ENCODE measurements at regions not wholly inside any gene's neighbourhood (a gene's known extent, or its start where the extent isn't known, plus 50 kb on each side); places are given as distances from the start of the nearest gene placed in this dataset.

GRCh38 chr4:125677665-125678307, 363.0 kb downstream of the FAT4 start:
- DNase-seq (ENCODE audit: extremely low read depth, low read depth): no peak

- DNase-seq (ENCODE audit: extremely low read depth, low read depth): no peak
These were observed 365.2 kb downstream of the FAT4 start for GRCh38 chr4:125679989-125680388.

- DNase-seq (ENCODE audit: extremely low read depth, low read depth): no peak
These were observed 366.5 kb downstream of the FAT4 start for GRCh38 chr4:125681240-125681639.

GRCh38 chr4:125682730-125683129, 368.0 kb downstream of the FAT4 start:
- no peak for DNase-seq (ENCODE audit: extremely low read depth, low read depth)

- DNase-seq (ENCODE audit: extremely low read depth, low read depth): no peak
These were observed 374.1 kb downstream of the FAT4 start for GRCh38 chr4:125688841-125689240.

- DNase-seq (ENCODE audit: extremely low read depth, low read depth): no peak
These were observed 375.1 kb downstream of the FAT4 start for GRCh38 chr4:125689805-125690204.

GRCh38 chr4:125693228-125693627, 378.5 kb downstream of the FAT4 start:
- no peak for DNase-seq (ENCODE audit: extremely low read depth, low read depth)

- DNase-seq (ENCODE audit: extremely low read depth, low read depth): no peak
These were observed 387.7 kb downstream of the FAT4 start for GRCh38 chr4:125702406-125702805.

- DNase-seq (ENCODE audit: extremely low read depth, low read depth): no peak
These were observed 388.7 kb downstream of the FAT4 start for GRCh38 chr4:125703443-125703842.

GRCh38 chr4:125704726-125705125, 390.0 kb downstream of the FAT4 start:
- no peak for DNase-seq (ENCODE audit: extremely low read depth, low read depth)

GRCh38 chr4:125705681-125706080, 390.9 kb downstream of the FAT4 start:
- no peak for DNase-seq (ENCODE audit: extremely low read depth, low read depth)

GRCh38 chr4:125707397-125707796, 392.6 kb downstream of the FAT4 start:
- DNase-seq (ENCODE audit: extremely low read depth, low read depth): no peak

GRCh38 chr4:125710766-125711165, 396.0 kb downstream of the FAT4 start:
- DNase-seq (ENCODE audit: extremely low read depth, low read depth): no peak

- no peak for DNase-seq (ENCODE audit: extremely low read depth, low read depth)
These were observed 399.3 kb downstream of the FAT4 start for GRCh38 chr4:125714049-125714448.

GRCh38 chr4:125714845-125715244, 400.1 kb downstream of the FAT4 start:
- DNase-seq (ENCODE audit: extremely low read depth, low read depth): no peak

- peak; percentile 90 for DNase-seq (ENCODE audit: extremely low read depth, low read depth)
These were observed 405.2 kb downstream of the FAT4 start for GRCh38 chr4:125719987-125720386.

GRCh38 chr4:125722009-125722408, 407.3 kb downstream of the FAT4 start:
- DNase-seq (ENCODE audit: extremely low read depth, low read depth): no peak

GRCh38 chr4:125725957-125726525, 411.3 kb downstream of the FAT4 start:
- no peak for DNase-seq (ENCODE audit: extremely low read depth, low read depth)

- DNase-seq (ENCODE audit: extremely low read depth, low read depth): no peak
These were observed 413.2 kb downstream of the FAT4 start for GRCh38 chr4:125727931-125728330.

GRCh38 chr4:125728568-125728967, 413.8 kb downstream of the FAT4 start:
- peak; percentile 91 for DNase-seq (ENCODE audit: extremely low read depth, low read depth)

GRCh38 chr4:125729171-125729570, 414.4 kb downstream of the FAT4 start:
- no peak for DNase-seq (ENCODE audit: extremely low read depth, low read depth)

- DNase-seq (ENCODE audit: extremely low read depth, low read depth): no peak
These were observed 417.9 kb downstream of the FAT4 start for GRCh38 chr4:125732632-125733031.

GRCh38 chr4:125734504-125734903, 419.7 kb downstream of the FAT4 start:
- no peak for DNase-seq (ENCODE audit: extremely low read depth, low read depth)

Measured in NCI-H460 (cell line).